ENCODE measurements at regions not wholly inside any gene's neighbourhood (a gene's known extent, or its start where the extent isn't known, plus 50 kb on each side); places are given as distances from the start of the nearest gene placed in this dataset.
"Not testable (repeated sequence)": the region's sequence is repeated elsewhere in the genome, so short reads cannot be mapped to it uniquely, and the experiment has no call there.

DNA sequence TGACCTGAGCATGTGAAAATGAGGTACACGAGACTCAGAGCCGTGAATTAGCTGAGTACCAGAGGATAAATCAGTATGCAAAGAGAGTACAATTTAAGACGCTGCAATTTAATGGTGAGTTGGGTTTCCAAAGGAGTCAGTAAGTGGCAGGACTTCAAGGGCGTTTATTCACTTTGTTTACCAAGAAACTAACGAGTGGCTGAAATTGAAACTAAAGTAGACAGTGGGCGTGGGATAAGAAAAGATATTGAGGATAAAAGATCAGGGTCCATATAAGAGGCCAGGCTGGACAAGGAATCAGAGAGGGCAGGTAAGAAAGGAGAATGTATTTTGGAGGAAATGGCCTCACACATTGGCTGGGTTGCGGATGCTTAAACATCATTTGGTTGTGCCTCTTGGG is 346.9 kb upstream of the SPATA31A3 start:
- TF ChIP-seq CTCF, POLR2AphosphoS5 (IDR thresholded peaks at IDR 0.05): not testable (repeated sequence)

Measured in prostate gland (tissue), 2 donors.